SK-N-SH (cell line): ENCODE measurements at regions not wholly inside any gene's neighbourhood (a gene's known extent, or its start where the extent isn't known, plus 50 kb on each side); places are given as distances from the start of the nearest gene placed in this dataset.

Experiments
- CTCF ChIA-PET: fragments of 300-600, 350-600 bp; formaldehyde crosslinking; extraction: SDS; loops from one replicate; lab custom pipeline; 2021; lab: Yijun Ruan, JAX
- POLR2A ChIA-PET: fragments of 350-600 bp; sonication (Branson Sonifier 250); formaldehyde crosslinking; extraction: SDS; loops from one replicate; lab custom pipeline; 2020; ENCODE audit warnings: antibody characterized with exemption, inconsistent platforms; lab: Yijun Ruan, JAX
- DNase-seq: peaks from one replicate; pipeline ENCODE4 v3.0.0; 2012
- H2AFZ ChIP-seq: fragments of 200-600 bp; sonication (generic); 2 replicates; pipeline ENCODE4 v1.8.1; 2016; ENCODE audit warnings: antibody characterized with exemption, mild to moderate bottlenecking, low read depth
- H3F3A ChIP-seq: fragments of 200-600 bp; sonication (generic); replicated peaks from 2 replicates; pipeline ENCODE3; 2016; ENCODE audit warnings: antibody characterized with exemption, mild to moderate bottlenecking; ENCODE audit not compliant: insufficient read depth
- H3K27ac ChIP-seq, 2 experiments: fragments of 200-500 bp in 1 of 2; fragments of 200-600 bp in 1 of 2; sonication (Bioruptor generic) in 1 of 2; sonication (generic), shearing (Covaris generic) in 1 of 2; 2 replicates each; pipeline versions ENCODE4 v1.5.1 to v1.6.1; 2014 to 2016; ENCODE audit warnings: low read depth in 2 of 2, inconsistent platforms in 1 of 2, low read length in 1 of 2, mild to moderate bottlenecking in 1 of 2, mixed read lengths in 1 of 2
- H3K27me3 ChIP-seq: fragments of 200-600 bp; sonication (generic), shearing (Covaris generic); 2 replicates; pipeline ENCODE4 v1.6.1; 2016; ENCODE audit warnings: mixed run types; ENCODE audit not compliant: insufficient read depth
- H3K36me3 ChIP-seq, 2 experiments: fragments of 200-500 bp in 1 of 2; fragments of 200-600 bp in 1 of 2; sonication (Bioruptor generic) in 1 of 2; sonication (generic) in 1 of 2; replicated peaks in 1 of 2; 2 replicates each; pipeline versions ENCODE3 to v1.5.1; 2014 to 2016; ENCODE audit warnings: low read length in 1 of 2, mild to moderate bottlenecking in 1 of 2; ENCODE audit not compliant: insufficient read depth in 2 of 2, control insufficient read depth in 1 of 2
- H3K4me1 ChIP-seq, 2 experiments: fragments of 200-500 bp in 1 of 2; fragments of 200-600 bp in 1 of 2; sonication (Bioruptor generic) in 1 of 2; sonication (generic), shearing (Covaris generic) in 1 of 2; 2 replicates each; pipeline versions ENCODE4 v1.5.1 to v1.6.1; 2014 to 2016; ENCODE audit warnings: low read depth in 1 of 2, low read length in 1 of 2, mixed run types in 1 of 2; ENCODE audit not compliant: insufficient read depth in 2 of 2, control insufficient read depth in 1 of 2
- H3K4me2 ChIP-seq: fragments of 200-600 bp; sonication (generic), shearing (Covaris generic); 2 replicates; pipeline ENCODE4 v1.6.1; 2017; ENCODE audit warnings: mixed run types
- H3K4me3 ChIP-seq, 2 experiments: fragments of 200-500 bp in 1 of 2; fragments of 200-600 bp in 1 of 2; sonication (Bioruptor generic) in 1 of 2; sonication (generic), shearing (Covaris generic) in 1 of 2; 2 replicates each; pipeline versions ENCODE4 v1.5.1 to v1.8.1; 2014 to 2016; ENCODE audit warnings: low read depth in 2 of 2, inconsistent platforms in 1 of 2, low read length in 1 of 2, mild to moderate bottlenecking in 1 of 2, mixed read lengths in 1 of 2, moderate library complexity in 1 of 2
- H3K79me2 ChIP-seq: fragments of 200-600 bp; sonication (generic); 2 replicates; pipeline ENCODE4 v1.8.1; 2017; ENCODE audit warnings: mild to moderate bottlenecking; ENCODE audit not compliant: insufficient read depth
- H3K9ac ChIP-seq: fragments of 200-600 bp; sonication (generic); 2 replicates; pipeline ENCODE4 v1.6.1; 2017; ENCODE audit warnings: mixed run types
- H3K9me2 ChIP-seq: fragments of 200-600 bp; sonication (generic); 2 replicates; pipeline ENCODE4 v1.6.1; 2017; ENCODE audit warnings: mixed run types
- H3K9me3 ChIP-seq: fragments of 200-600 bp; sonication (generic); 2 replicates; pipeline ENCODE4 v1.6.1; 2017; ENCODE audit warnings: mixed run types, mild to moderate bottlenecking, moderate library complexity
- H4K20me1 ChIP-seq: fragments of 200-600 bp; sonication (generic); 2 replicates; pipeline ENCODE4 v1.6.1; 2017; ENCODE audit warnings: mild to moderate bottlenecking, mixed run types; ENCODE audit not compliant: insufficient read depth
- GATA2 ChIP-seq: sonication (generic); formaldehyde crosslinking; IDR thresholded peaks from 2 replicates; pipeline ENCODE4 v1.5.0; 2020; ENCODE audit warnings: mild to moderate bottlenecking, missing genetic modification reagents
- MXI1 ChIP-seq: IDR thresholded peaks from 2 replicates; pipeline ENCODE4 v1.6.1; 2012; ENCODE audit warnings: mild to moderate bottlenecking, low read depth, low read length, improper control_type of control experiment
- RAD21 ChIP-seq: IDR thresholded peaks from 2 replicates; pipeline ENCODE4 v1.6.1; 2012; ENCODE audit warnings: mild to moderate bottlenecking, low read length
- REST ChIP-seq: IDR thresholded peaks from 2 replicates; pipeline ENCODE4 v1.6.1; 2012; ENCODE audit warnings: mild to moderate bottlenecking, low read depth, low read length, moderate library complexity
- SMC3 ChIP-seq: IDR thresholded peaks from 2 replicates; pipeline ENCODE4 v1.6.1; 2012; ENCODE audit warnings: low read depth, low read length, improper control_type of control experiment
- TEAD4 ChIP-seq: IDR thresholded peaks from 2 replicates; pipeline ENCODE4 v1.4.0; 2012; ENCODE audit warnings: mild to moderate bottlenecking, borderline replicate concordance; ENCODE audit not compliant: insufficient read depth
- WGBS: methylation state at CpG from one replicate; pipeline ENCODE4 v1.1.6; 2017; ENCODE audit warnings: low lambda C conversion rate; 5-methylcytosine and 5-hydroxymethylcytosine counted together

- H2AFZ ChIP-seq = no peak overlapping the region
- no peaks in the 10 kb centered on the region for H3K36me3 ChIP-seq
- ChIA-PET POLR2A (no interaction called here), CTCF (no interaction called here)
- no peaks in the 10 kb centered on the region for H3K27me3 ChIP-seq
- TF ChIP-seq RAD21 (no peak), MXI1 (no peak), TEAD4 (no peak), SMC3 (no peak), GATA2 (CRISPR knock-in tag) (no peak)
- WGBS = 92% methylated on average over 21 of the region's 54 CpGs
- no peak overlapping the region for H3K9ac ChIP-seq
- peaks cover 3% of the 10 kb centered on the region for H3F3A ChIP-seq
- no peak for DNase-seq
- H3K9me2 ChIP-seq = no peaks in the 10 kb centered on the region
- peaks cover 0 to 9% of the 10 kb centered on the region in 2 experiments; a peak in 2 of 4 replicates for H3K4me1 ChIP-seq
- no peak overlapping the region for H3K4me3 ChIP-seq
- no peak overlapping the region for H3K27ac ChIP-seq
- H3K9me3 ChIP-seq = no peaks in the 10 kb centered on the region
- H3K79me2 ChIP-seq = no peaks in the 10 kb centered on the region
- no peak overlapping the region for H3K4me2 ChIP-seq
- no peaks in the 10 kb centered on the region for H4K20me1 ChIP-seq
Measured at GRCh38 chr21:24208562-24209260, 1398.6 kb downstream of the MRPL39 start.

- Histone ChIP-seq H3K9me2 (no peaks in the 10 kb centered on the region), H3K4me3 (no peak overlapping the region), H3K9ac (no peak overlapping the region), H3K27me3 (no peaks in the 10 kb centered on the region), H4K20me1 (no peaks in the 10 kb centered on the region), H3K9me3 (no peaks in the 10 kb centered on the region), H3F3A (peaks cover 3% of the 10 kb centered on the region), H3K4me2 (no peak overlapping the region), H3K4me1 (peaks cover 0 to 9% of the 10 kb centered on the region in 2 experiments; a peak in 2 of 4 replicates), H2AFZ (peak overlapping the region; percentile 66; the same call in 1 of the 2 replicates), H3K79me2 (no peaks in the 10 kb centered on the region), H3K36me3 (no peaks in the 10 kb centered on the region), H3K27ac (peak overlapping the region in 1 of 2 experiments; percentile 56; a peak in 2 of 4 replicates)
- DNase-seq = peak; percentile 29
- 23% methylated on average over 2 of the region's 2 CpGs for WGBS
- ChIA-PET CTCF (interaction anchor here (0.7 to 1.1 kb wide), 2 partner anchors 11 to 164 kb away, joined by 3 to 4 read pairs; no protein-coding TSS in a partner anchor), POLR2A (no interaction called here)
- TF ChIP-seq GATA2 (CRISPR knock-in tag) = peak; percentile 66
- no peak for TF ChIP-seq REST
Measured at GRCh38 chr21:24205319-24205718, 1402.0 kb downstream of the MRPL39 start.
